ENCODE measurements at regions not wholly inside any gene's neighbourhood (a gene's known extent, or its start where the extent isn't known, plus 50 kb on each side); places are given as distances from the start of the nearest gene placed in this dataset.

DNA sequence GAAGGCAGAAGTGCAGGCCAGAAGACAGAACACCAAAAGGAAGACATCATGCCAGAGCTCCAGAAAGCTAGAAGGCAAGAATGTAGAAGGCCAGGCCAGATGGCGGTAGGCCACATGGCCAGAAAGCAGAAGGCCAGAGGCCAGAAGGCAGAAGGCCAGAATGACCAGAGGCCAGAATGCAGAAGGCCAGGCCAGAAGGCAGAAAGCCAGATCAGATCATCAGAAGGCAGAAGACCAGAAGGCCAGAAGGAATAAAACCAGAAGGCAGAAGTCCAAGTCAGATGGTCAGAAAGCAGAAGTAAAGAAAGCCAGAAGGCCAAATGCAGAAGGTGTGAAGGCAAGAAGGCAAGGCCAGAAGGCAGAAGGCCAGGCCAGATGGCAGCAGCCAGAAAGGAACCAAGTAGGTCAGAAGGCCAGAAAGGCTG lies 185.0 kb downstream of the TUBA3C start:
- no peak overlapping the region for H3K4me3 ChIP-seq (ENCODE audit: low read depth, low read length)
- no peak for DNase-seq (ENCODE audit: low read depth)
- TF ChIP-seq, protein P1, sequence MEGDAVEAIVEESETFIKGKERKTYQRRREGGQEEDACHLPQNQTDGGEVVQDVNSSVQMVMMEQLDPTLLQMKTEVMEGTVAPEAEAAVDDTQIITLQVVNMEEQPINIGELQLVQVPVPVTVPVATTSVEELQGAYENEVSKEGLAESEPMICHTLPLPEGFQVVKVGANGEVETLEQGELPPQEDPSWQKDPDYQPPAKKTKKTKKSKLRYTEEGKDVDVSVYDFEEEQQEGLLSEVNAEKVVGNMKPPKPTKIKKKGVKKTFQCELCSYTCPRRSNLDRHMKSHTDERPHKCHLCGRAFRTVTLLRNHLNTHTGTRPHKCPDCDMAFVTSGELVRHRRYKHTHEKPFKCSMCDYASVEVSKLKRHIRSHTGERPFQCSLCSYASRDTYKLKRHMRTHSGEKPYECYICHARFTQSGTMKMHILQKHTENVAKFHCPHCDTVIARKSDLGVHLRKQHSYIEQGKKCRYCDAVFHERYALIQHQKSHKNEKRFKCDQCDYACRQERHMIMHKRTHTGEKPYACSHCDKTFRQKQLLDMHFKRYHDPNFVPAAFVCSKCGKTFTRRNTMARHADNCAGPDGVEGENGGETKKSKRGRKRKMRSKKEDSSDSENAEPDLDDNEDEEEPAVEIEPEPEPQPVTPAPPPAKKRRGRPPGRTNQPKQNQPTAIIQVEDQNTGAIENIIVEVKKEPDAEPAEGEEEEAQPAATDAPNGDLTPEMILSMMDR (IDR thresholded peaks at IDR 0.05; ENCODE audit: insufficient read depth, low read depth, low read length) = no peak

DNA sequence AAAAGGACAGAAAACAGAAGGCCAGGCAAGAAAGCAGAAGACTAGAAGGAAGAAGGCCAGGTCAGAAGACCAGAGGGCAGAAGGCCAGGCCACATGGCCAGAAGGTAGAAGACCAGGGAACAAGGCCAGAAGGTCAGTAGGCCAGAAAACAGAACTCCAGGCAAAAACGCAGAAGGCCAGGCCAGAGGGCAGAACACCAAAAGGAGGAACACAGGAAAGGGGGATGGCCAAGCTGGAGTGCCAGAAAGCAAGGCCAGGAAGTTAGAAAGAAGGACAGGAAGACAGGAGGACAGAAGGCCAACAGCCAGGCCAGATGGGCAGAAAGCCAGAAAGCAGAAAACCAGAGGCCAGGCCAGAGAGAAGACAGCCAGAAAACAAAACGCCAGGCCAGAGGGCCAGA lies 185.4 kb downstream of the TUBA3C start:
- no peak for DNase-seq (ENCODE audit: low read depth)
- TF ChIP-seq, protein P1 (IDR thresholded peaks at IDR 0.05; ENCODE audit: insufficient read depth, low read depth, low read length) = no peak

DNA sequence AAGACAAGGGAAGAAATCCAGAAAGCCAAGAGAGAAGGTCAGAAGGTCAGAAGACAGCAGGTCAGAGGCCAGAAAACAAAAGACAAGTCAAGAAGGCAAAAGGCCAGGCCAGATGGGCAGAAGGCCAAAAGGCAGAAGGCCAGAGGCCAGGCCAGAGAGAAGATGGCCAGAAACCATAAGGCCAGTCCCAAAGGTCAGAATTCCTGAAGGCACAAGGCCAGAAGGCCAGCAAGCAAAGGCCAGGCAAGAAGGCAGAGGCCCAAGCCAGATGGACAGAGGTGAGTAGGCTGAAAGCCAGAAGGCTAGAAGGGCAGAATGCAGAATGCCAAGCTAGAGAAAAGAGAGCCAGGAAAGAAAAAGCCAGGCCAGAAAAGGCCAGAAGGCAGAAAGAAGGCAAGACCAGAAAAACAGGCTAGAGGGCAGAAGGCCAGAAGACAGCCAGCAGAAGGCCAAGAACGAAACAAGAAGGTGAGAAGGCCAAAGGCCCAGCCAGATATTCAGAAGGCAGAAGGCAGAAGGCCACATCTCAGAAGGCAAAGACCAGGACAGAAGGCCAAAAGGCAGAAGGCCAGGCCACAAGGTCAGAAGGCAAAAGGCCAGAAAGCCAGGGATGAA lies 186.3 kb downstream of the TUBA3C start:
- no peak for DNase-seq (ENCODE audit: low read depth)
- H3K4me3 ChIP-seq (ENCODE audit: low read depth, low read length) = no peak overlapping the region
- TF ChIP-seq, protein P1 (IDR thresholded peaks at IDR 0.05; ENCODE audit: insufficient read depth, low read depth, low read length) = no peak

More for the DNA sequence above, 185.4 kb downstream of the TUBA3C start:
- no peak overlapping the region for H3K4me3 ChIP-seq (ENCODE audit: low read depth, low read length)

DNA sequence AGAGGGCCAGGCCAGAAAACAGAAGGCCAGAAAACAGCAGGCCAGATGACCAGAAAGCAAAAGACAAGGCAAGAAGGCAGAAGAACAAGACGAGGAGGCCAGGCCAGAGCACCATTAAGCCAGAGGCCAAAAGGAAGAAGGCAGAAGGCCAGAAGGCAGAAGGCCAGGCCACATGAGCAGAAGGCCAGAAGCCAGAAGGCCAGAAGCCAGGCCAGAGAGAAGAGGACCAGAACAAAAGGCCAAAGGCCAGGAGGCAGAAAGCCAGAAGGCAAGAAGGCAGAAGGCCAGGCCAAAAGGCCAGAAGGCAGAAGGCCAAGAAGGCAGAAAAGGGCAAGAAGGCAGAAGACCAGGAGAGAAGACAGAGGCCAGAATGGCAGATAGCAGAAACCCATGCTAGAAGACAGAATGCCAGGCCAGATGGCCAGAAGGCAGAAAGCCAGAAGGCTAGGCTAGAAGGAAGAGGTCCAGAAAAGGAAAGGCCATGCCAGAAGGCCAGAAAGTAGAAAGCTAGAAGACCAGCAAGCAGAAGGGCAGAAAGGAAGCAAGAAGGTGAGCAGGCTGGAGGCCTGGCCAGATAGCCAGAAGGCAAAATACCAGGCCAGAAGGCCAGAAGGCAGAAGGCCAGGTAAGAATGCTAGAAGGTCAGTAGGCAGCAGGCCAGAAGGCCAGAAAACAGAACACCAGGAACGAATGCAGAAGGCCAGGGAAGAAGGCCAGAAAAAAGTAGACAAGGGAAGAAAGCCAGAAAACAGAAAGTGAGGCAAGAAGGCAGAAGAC lies 187.6 kb downstream of the TUBA3C start:
- H3K4me3 ChIP-seq (ENCODE audit: low read depth, low read length) = no peak overlapping the region
- TF ChIP-seq, protein P1 (IDR thresholded peaks at IDR 0.05; ENCODE audit: insufficient read depth, low read depth, low read length) = no peak
- no peak for DNase-seq (ENCODE audit: low read depth)

DNA sequence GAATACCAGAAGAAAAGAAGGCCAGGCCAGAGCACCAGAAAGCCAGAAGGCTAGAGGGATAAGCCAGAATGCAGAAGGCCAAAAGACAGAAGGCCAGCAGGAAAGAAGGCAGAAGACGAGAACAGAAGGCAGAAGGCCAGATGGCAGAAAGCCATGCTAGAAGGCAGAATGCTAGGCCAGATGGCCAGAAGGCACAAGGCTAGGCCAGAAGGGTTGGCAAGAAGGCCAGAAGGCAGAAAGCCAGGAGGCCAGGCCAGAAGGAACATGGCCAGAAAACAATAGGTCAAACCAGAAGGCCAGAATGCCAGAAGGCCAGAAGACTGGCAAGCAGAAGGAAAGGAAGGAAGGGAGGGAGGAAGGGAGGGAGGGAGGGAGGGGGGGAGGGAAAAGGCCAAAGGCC lies 188.8 kb downstream of the TUBA3C start:
- TF ChIP-seq, protein P1 (IDR thresholded peaks at IDR 0.05; ENCODE audit: insufficient read depth, low read depth, low read length) = no peak
- DNase-seq (ENCODE audit: low read depth) = no peak
- H3K4me3 ChIP-seq (ENCODE audit: low read depth, low read length) = no peak overlapping the region

DNA sequence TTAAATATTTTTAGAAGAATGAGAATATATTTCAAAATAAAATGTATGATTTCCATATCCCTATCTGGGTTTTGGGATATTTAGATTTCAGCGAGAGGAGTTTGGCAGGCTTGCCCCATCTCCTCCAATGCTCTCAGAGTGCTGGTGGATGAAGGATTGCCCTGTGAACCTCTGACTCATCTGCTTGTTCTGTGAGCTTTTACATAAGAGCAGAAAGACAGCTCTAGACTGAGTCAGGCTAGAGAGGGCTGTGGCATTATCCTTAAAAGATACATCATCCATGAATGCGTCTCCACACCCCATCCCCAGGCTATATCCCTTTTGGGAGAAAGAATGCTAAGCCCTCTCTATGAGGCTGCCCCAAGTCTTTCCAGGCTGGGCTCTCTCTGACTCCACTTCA lies 190.6 kb downstream of the TUBA3C start:
- DNase-seq (ENCODE audit: low read depth) = no peak
- TF ChIP-seq, protein P1 (IDR thresholded peaks at IDR 0.05; ENCODE audit: insufficient read depth, low read depth, low read length) = no peak
- no peak overlapping the region for H3K4me3 ChIP-seq (ENCODE audit: low read depth, low read length)

Measured in fibroblast of villous mesenchyme (primary cell).